8988T (cell line): ENCODE measurements at regions not wholly inside any gene's neighbourhood (a gene's known extent, or its start where the extent isn't known, plus 50 kb on each side); places are given as distances from the start of the nearest gene placed in this dataset.
A peak's percentile ranks its signal among the peaks of the same experiment; 100 is the strongest.

Experiments
- DNase-seq: peaks from one replicate; pipeline ENCODE4 v3.0.0; 2011

DNA sequence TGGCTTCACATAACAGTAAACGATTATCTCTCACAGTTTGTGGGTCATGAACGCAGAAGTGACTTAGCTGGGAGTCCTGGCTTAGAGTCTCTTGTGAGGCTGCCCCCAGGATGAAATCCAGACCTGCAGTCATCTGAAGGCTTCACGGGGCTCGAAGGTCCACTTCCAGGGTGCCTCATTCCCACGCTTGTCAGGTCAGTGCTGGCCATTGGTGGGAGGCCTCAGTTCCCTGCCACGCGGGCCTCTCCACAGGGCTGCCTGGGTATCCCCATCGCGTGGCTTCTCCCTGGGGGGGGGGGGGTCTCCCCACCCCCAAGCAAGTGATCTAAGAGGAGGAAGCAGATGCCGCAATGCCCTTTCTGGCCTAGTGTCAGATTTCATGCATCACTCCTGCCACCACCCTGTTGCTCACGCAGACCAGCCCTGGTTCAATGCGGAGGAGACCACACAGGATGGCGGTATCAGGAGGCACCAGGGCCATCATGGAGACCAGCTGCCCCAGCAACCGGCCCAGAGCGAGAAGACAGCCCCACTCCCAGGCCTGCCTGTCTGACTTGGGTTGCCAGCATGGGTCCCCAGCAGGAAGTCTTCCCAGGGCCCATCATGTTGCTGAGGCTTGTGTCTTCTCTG, 77.3 kb upstream of the CDH5 start:
- DNase-seq = peak; percentile 5

GRCh38 chr16:66287926-66288325, 78.6 kb upstream of the CDH5 start:
- DNase-seq = no peak

DNA sequence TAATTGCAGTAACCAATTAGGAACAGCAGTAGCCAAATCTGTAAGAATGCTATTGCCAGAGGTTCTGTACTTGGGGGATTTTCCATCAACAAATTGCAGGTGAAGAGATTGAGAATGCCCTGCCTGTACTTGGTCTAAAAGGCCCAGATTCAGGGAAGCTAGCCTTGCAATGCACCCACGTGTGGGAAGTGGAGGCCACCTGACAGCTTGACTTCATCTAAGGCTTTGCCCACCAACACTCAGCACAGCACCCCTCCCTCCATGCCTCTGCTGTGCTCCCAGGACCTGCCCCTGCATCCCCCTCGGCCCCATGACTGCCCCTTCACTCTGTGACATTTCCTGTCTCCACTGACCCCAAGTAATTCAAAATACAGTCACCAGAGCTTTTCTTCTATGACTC, 79.1 kb upstream of the CDH5 start:
- DNase-seq = no peak

DNA sequence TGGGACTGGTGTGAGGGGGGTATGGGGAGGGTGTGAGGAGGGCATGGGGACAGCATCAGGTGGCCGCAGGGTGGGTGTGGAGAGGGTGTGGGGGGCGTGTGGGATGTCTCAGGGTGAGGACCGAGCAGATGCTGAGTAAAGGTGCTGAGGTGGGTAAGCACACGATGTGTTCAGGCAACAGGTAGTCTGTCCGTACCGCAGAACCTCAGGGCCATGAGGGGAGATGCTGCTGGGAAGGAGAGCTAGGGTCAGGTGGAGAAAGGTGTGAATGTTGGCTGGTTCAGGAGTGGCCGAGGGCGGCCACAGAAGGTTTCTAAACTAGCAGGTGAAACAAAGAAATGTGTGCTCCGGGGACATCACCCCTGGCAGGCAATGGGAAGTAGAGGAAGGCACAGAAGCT, 80.0 kb upstream of the CDH5 start:
- DNase-seq = no peak

- no peak for DNase-seq
Measured at GRCh38 chr16:66278604-66279262, 87.8 kb upstream of the CDH5 start.

DNA sequence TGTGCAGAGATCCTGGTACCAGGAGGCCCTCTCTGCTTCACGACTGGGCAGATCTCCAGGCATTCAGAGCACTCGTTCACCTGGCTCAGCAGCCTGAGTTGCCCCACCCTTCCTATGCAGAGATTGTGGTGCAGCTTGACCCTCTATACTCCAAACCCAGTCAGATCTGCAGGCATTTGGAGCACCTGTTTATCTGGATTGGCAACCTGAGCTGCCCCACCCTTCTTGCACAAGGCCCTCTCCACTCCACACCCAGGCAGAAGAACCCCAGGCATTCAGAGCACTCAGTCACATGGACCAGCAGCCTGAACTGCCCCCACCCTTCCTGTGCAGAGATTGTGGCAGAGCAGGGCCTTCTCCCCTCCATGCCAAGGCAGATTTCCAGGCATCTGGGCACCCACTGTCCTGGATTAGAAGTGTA, 88.4 kb upstream of the CDH5 start:
- DNase-seq = no peak

DNA sequence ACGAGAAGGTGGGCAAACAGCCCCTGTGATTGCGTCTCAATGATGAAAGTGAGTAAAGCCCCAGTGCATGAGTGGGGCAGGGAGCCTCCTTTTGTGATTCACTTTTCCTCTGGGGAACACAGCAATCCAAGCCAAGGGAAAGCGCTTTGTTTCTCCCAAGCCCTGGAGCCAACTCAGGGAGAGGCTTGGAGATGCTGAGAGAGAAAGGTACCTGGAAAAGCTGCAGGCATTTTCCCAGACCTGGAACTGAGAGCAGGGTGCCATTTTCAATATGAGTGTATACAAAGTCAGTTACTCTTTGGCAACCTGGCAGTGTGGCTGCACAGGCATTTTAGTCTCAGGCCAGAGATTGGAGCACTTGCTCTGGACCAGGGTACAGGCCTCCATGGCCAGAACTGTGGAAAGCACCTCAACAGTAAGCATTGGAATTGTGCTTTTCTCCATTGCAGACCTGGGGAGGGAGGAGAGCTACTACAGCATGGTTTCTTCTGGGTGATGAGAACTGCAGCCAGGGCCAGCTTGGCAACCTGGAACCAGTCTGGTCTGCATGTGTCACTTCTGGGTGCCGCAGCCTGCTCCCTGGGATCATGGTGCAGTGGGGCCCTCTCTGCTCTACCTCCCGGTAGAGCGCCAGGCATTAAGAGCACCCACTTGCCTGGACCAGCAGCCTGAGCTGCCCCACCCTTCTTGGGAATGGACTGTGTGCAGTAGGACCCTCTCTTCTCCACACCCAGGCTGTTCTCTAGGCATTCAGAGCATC, 89.0 kb upstream of the CDH5 start:
- no peak for DNase-seq

- DNase-seq = peak; percentile 66
Measured at GRCh38 chr16:66275775-66276428, 90.6 kb upstream of the CDH5 start.

DNA sequence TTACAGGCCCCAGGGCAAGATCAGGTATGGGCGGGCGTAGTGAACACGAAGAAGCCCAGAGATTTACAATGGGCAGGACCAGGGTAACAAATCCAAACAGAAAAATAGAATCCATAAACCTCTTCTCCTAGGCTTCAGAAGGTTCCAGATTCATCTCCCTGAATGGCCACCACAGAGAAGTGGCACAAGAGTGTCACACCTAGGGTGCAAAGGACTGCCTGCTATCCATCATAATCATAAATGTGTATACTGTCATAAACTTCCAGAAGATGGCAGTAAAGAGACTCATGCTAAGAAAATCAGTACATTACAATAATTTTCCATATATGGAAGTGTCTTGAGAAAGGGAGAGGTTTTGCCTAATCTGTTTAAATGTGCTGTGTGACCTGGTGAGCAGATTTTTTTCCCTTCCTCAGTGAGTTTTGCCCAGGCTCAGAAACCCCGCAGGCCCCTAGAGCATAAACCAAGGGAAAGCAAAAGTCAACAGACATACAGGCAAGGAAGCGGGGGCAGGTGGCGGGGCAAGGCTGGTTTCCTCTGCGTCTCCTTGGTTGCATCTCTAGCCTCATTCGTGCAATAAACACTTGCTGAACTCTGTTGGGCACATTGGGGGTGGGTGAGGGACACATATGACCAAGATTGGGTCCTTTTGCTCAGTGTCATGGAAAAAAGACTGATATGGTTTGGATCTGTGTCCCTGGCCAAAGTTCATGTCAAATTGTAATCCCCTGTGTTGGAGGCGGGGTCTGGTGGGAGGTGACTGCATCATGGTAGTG, 92.0 kb upstream of the CDH5 start:
- peak; percentile 73 for DNase-seq

- DNase-seq = peak; percentile 63
Measured at GRCh38 chr16:66273644-66274334, 92.7 kb upstream of the CDH5 start.

- DNase-seq = no peak
Measured at GRCh38 chr16:66273053-66273452, 93.4 kb upstream of the CDH5 start.

DNA sequence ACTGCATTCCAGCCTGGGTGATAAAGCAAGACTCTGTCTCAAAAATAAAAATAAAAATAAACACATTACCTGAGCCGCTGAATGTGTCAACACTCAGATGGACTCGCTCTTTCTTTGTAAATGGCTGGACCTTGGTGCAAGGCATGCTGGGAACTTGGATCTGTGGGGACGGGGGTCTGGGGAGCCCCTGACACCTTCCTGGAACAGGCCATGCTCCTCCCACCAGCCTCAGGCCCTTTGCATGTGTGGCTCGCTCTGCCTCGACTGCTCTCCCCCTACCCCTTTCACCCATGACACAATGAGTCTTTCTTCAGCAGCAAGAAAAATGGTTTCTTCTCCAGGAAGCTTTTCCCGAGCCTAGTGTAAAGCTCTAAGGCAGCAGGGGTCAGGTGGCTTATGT, 94.0 kb upstream of the CDH5 start:
- no peak for DNase-seq

GRCh38 chr16:66271074-66272060, 95.1 kb upstream of the CDH5 start:
- DNase-seq = no peak

- peak; percentile 99 for DNase-seq
Measured at GRCh38 chr16:66270333-66270927, 96.1 kb upstream of the CDH5 start.

- no peak for DNase-seq
Measured at GRCh38 chr16:66269617-66270332, 96.7 kb upstream of the CDH5 start.

DNA sequence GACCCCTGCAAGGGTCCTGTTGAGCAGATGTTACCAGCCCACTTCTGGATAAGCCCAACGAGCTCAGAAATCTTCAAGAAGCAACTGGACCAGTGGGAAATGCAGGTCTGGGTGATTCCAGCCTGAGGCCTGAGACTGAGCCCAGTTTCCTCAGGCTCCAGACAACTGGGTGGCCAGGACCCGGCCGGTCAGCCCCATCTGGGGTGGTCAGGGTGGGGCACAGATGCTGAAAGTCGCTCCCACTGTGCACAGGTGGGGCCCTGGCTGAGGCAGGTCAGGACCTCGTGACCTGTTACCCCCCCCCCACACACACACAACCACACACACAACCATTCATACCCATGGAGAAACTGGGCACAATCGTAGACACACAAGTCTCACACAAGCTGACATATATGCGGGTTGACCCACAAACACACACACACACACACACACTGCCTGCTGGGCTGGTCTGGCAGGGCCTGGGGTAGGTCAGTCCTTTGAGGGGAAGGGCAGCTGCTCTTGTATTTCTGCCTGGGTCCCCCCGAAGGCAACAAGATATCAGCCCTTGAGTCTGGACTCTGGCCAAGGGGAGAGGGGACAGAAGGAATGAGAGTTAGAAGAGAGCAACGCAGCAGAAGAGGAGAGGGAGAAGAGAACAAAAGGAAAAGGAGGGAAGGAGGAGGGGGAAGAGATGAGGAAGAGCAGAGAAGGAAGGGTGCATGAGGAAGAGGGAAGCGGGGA, 99.0 kb upstream of the CDH5 start:
- DNase-seq = no peak

DNA sequence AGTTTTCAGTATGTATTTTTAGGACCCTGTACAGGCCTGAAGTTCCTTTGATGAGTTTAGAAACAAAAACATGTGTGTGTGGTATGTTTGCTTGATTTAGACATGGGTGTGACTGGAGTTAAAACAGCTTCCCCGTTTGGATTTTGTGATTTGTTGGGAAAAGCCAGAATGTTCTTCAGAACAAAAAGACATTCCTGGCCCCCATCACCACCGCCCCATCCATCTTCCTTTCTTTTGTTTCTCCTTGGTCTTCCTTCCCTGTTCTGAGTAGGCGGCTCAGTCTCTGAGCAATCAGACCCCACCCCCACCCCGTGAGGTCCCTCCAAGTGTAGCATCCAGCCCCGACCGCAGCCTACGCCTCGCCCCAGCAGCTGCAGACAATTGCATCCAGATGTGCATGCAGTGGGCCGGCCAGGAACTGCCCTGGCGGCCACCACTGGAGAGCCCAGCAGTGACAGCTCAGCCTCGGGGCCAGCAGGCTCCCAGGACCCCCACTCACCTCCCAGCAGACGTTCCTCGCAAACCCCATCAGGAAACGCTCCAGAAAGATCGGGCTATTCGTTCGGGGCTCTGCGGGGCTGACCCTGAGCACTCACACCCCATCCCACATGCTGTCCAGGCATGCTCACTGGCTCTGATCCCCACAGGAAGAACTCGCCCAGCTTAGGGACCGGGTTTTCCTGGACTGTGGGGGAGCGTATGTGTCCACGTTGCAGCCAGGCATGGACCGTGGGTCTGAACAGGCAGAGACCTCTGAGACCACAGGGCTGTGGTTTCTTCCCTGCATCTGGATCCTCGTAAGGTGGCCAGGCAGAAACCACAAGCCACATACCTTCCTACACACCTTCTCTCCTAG, 99.8 kb upstream of the CDH5 start:
- no peak for DNase-seq

- DNase-seq = no peak
Measured at GRCh38 chr16:66265556-66266141, 100.8 kb upstream of the CDH5 start.
